ENCODE measurements at regions not wholly inside any gene's neighbourhood (a gene's known extent, or its start where the extent isn't known, plus 50 kb on each side); places are given as distances from the start of the nearest gene placed in this dataset.
A peak's percentile ranks its signal among the peaks of the same experiment; 100 is the strongest.

DNA sequence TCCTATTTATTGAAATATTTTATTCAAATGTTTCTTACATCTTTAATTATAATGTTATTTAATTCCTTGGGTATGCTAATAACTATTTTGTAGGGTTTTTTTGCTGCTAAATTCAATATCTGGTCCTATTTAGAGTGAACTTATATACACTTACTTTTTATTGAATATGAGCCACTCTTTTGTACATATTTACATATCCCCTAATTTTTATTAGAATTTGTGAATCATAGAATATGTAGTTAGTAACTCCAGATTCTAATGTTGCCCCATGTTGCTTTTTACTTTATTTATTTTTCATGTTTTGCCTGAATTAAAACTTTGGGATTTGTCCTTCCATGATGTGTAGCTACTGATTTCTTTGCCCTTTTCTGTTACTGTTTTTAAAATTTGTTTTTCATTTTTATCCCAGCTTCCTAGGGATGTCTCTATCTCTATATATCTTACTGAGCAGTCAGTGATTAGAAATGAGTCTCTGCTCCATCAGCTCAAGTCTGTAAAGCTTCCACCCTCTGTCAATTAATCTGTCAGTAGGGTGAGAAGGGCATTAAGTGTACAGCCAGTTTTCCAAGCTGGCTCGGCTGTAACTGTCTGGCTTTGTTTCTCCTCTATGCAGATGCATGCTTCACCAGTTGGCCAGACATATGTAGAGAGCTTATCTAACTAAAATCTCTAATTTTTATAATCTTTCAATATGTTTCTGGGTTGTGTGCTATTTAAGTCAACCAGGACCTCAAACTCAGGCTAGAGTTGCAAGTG is 256.9 kb downstream of the CDH19 start:
- TF ChIP-seq EP300 (IDR thresholded peaks at IDR 0.05) (no peak), POLR2A (IDR thresholded peaks at IDR 0.05) (no peak), POLR2AphosphoS5 (IDR thresholded peaks at IDR 0.05) (no peak)
- TF ChIP-seq, protein P1, sequence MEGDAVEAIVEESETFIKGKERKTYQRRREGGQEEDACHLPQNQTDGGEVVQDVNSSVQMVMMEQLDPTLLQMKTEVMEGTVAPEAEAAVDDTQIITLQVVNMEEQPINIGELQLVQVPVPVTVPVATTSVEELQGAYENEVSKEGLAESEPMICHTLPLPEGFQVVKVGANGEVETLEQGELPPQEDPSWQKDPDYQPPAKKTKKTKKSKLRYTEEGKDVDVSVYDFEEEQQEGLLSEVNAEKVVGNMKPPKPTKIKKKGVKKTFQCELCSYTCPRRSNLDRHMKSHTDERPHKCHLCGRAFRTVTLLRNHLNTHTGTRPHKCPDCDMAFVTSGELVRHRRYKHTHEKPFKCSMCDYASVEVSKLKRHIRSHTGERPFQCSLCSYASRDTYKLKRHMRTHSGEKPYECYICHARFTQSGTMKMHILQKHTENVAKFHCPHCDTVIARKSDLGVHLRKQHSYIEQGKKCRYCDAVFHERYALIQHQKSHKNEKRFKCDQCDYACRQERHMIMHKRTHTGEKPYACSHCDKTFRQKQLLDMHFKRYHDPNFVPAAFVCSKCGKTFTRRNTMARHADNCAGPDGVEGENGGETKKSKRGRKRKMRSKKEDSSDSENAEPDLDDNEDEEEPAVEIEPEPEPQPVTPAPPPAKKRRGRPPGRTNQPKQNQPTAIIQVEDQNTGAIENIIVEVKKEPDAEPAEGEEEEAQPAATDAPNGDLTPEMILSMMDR (IDR thresholded peaks at IDR 0.05), result no peak
- 58 to 63% methylated on average over 1 of the region's 1 CpG for WGBS, 2 donors
- H3K27ac ChIP-seq, result no peak overlapping the region
- ATAC-seq (ENCODE audit: low FRiP score in 2 of 2), result no peak
- no peak overlapping the region for H3K4me3 ChIP-seq
- H3K36me3 ChIP-seq, result no peaks in the 10 kb centered on the region
- no peak for DNase-seq
- no peaks in the 10 kb centered on the region for H3K27me3 ChIP-seq
- H3K4me1 ChIP-seq, result no peaks in the 10 kb centered on the region
- H3K9me3 ChIP-seq, result no peaks in the 10 kb centered on the region

DNA sequence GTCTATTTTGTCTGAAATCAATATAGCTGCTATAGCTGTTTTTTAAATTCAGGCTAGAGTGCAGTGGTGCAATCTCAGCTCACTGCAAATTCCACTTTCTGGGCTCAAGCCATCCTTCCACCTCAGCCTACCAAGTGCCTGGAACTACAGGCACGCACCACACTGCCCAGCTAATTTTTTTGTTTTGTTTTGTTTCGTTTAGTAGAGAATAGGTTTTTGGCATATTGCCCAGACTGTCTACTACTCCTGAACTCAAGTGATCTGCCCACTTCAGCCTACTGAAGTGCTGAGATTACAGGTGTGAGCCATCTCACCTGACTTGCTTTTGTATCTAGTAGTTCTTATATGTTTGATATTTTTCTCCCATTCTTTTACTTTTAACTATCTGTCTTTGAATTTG is 259.7 kb downstream of the CDH19 start:
- no peaks in the 10 kb centered on the region for H3K9me3 ChIP-seq
- H3K4me1 ChIP-seq, result no peaks in the 10 kb centered on the region
- no peaks in the 10 kb centered on the region for H3K27me3 ChIP-seq
- H3K4me3 ChIP-seq, result no peak overlapping the region
- ATAC-seq (ENCODE audit: low FRiP score in 2 of 2), result no peak
- DNase-seq, result peak in 1 of 2 donors; percentile 53
- no peaks in the 10 kb centered on the region for H3K36me3 ChIP-seq
- TF ChIP-seq, protein P1 (IDR thresholded peaks at IDR 0.05), result no peak
- TF ChIP-seq POLR2AphosphoS5 (IDR thresholded peaks at IDR 0.05) (no peak), POLR2A (IDR thresholded peaks at IDR 0.05) (no peak), EP300 (IDR thresholded peaks at IDR 0.05) (no peak)
- WGBS, 2 donors, result 31 to 39% methylated on average over 2 of the region's 2 CpGs
- no peak overlapping the region for H3K27ac ChIP-seq

DNA sequence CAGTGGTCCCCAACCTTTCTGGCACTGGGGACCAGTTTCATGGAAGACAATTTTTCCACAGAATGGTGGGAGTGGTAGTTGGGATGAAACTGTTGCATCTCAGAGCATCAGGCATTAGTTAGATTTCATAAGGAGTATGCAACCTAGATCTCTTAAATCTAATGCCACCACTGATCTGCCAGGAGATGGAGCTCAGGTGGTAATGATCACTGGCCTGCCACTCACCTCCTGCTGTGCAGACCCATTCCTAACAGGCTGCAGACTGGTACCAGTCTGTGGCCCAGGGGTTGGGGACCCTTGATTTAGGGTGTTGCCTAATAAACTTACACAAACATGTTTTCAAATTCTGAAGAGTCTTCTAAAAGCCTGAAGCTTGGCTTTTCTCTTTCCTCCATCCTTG is 261.3 kb downstream of the CDH19 start:
- Histone ChIP-seq H3K4me3 (no peak overlapping the region), H3K9me3 (no peaks in the 10 kb centered on the region), H3K4me1 (no peaks in the 10 kb centered on the region), H3K36me3 (no peaks in the 10 kb centered on the region), H3K27me3 (no peaks in the 10 kb centered on the region), H3K27ac (no peak overlapping the region)
- DNase-seq (no peak), ATAC-seq (ENCODE audit: low FRiP score in 2 of 2) (no peak)
- TF ChIP-seq POLR2A (IDR thresholded peaks at IDR 0.05) (no peak), POLR2AphosphoS5 (IDR thresholded peaks at IDR 0.05) (no peak), EP300 (IDR thresholded peaks at IDR 0.05) (no peak)
- TF ChIP-seq, protein P1 (IDR thresholded peaks at IDR 0.05), result no peak

DNA sequence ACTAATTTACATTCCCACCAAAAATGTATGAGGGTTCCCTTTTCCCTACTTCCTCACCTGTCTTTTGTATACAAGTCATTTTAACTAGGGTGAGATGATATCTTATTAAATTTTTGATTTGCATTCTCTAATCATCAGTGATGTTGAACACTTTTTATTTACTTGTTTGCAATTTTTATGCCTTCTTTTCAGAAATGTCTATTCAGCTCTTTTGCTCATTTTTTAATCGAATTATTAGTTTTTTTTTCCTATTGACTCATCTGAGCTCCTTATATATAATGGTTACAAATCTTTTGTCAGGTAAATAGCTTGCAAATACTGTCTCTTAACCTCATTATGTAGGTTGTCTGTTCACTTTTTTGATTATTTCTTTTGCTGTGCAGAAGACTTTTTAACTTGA is 269.4 kb downstream of the CDH19 start:
- 71 to 73% methylated on average over 1 of the region's 1 CpG for WGBS, 2 donors
- H3K9me3 ChIP-seq, result no peaks in the 10 kb centered on the region

More for the DNA sequence above, 269.4 kb downstream of the CDH19 start:
- H3K4me1 ChIP-seq, result no peaks in the 10 kb centered on the region
- TF ChIP-seq POLR2A (IDR thresholded peaks at IDR 0.05), result no peak
- TF ChIP-seq, protein P1 (IDR thresholded peaks at IDR 0.05), result no peak
- no peak for TF ChIP-seq EP300 (IDR thresholded peaks at IDR 0.05)
- no peak for TF ChIP-seq POLR2AphosphoS5 (IDR thresholded peaks at IDR 0.05)
- H3K4me3 ChIP-seq, result no peak overlapping the region
- no peak overlapping the region for H3K27ac ChIP-seq
- ATAC-seq (ENCODE audit: low FRiP score in 2 of 2) (no peak), DNase-seq (no peak)
- no peaks in the 10 kb centered on the region for H3K36me3 ChIP-seq
- no peaks in the 10 kb centered on the region for H3K27me3 ChIP-seq
